ENCODE measurements at regions not wholly inside any gene's neighbourhood (a gene's known extent, or its start where the extent isn't known, plus 50 kb on each side); places are given as distances from the start of the nearest gene placed in this dataset.

DNA sequence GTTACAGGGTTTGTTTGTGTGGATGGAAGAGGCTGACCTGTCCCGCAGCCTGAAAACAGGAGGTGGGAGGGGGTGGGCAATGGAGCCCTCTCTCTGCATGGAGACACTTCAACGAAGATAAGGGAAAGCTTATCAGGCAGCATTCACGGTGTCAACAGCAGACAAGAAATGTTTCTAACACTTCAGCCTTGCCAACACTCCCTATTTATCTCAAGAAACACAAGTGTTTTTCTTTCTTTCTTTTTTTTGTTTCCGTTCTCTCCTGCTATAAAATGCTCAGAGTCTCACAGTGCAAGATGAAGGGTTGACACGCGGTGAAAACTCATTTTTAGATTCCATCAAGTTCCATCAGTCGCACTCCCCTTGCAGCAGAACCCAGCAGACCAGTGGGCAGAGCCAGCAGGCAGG, 594.4 kb downstream of the MATN1 start:
- H3K4me1 Mint-ChIP-seq (ENCODE audit: low read depth), result no peaks in the 10 kb centered on the region
- DNase-seq (ENCODE audit: low spot score), result no peak
- no peaks in the 10 kb centered on the region for H3K36me3 Mint-ChIP-seq (ENCODE audit: low read depth)
- H3K27ac Mint-ChIP-seq, result no peak overlapping the region
- H3K27me3 Mint-ChIP-seq (ENCODE audit: low read depth), result no peaks in the 10 kb centered on the region
- no peaks in the 10 kb centered on the region for H3K9me3 Mint-ChIP-seq
- H3K4me3 Mint-ChIP-seq, result no peak overlapping the region

DNA sequence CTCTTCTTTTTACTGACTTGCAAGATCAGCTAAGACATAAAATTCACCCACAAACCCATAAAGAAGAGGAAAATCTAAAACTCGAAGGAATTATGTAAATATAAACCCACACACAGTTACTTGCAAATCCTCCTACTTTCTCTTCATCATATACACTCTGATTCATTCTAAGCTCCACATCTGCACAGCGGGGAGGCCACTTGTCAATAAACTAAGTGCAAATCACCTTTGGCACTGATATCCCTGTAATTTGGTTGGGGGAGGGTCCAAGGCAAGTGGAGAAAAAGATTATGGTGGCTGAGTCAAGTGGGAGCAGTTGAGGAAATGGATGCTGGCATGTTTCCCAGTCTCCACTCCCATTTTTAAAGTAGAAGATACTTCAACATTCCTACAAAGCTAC, 596.5 kb downstream of the MATN1 start:
- no peaks in the 10 kb centered on the region for H3K27me3 Mint-ChIP-seq (ENCODE audit: low read depth)

DNA sequence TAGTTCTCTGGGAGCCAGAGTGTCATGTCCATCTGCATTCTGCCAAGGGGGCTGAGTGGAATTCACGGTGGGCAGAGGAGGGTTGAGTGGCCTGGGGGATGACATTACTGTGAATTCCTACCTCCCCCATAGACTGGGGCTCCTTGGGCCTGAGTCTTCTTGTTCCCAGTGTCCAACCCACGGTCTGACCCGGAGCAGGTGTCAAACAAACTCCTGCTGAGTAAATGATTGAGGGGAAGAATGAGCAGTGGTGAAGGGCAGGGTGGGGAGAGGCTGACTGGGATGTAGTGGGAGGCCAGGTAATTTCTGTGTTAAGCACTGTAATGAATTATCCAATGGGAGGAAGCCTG, 597.6 kb downstream of the MATN1 start:
- Mint-ChIP-seq H3K27me3 (ENCODE audit: low read depth) (no peaks in the 10 kb centered on the region), H3K27ac (no peak overlapping the region), H3K9me3 (no peaks in the 10 kb centered on the region), H3K4me3 (no peak overlapping the region), H3K4me1 (ENCODE audit: low read depth) (no peaks in the 10 kb centered on the region), H3K36me3 (ENCODE audit: low read depth) (no peaks in the 10 kb centered on the region)
- no peak for DNase-seq (ENCODE audit: low spot score)

More for the DNA sequence above, 596.5 kb downstream of the MATN1 start:
- Mint-ChIP-seq H3K4me1 (ENCODE audit: low read depth) (no peaks in the 10 kb centered on the region), H3K9me3 (no peaks in the 10 kb centered on the region), H3K4me3 (no peak overlapping the region), H3K27ac (no peak overlapping the region), H3K36me3 (ENCODE audit: low read depth) (no peaks in the 10 kb centered on the region)
- no peak for DNase-seq (ENCODE audit: low spot score)

DNA sequence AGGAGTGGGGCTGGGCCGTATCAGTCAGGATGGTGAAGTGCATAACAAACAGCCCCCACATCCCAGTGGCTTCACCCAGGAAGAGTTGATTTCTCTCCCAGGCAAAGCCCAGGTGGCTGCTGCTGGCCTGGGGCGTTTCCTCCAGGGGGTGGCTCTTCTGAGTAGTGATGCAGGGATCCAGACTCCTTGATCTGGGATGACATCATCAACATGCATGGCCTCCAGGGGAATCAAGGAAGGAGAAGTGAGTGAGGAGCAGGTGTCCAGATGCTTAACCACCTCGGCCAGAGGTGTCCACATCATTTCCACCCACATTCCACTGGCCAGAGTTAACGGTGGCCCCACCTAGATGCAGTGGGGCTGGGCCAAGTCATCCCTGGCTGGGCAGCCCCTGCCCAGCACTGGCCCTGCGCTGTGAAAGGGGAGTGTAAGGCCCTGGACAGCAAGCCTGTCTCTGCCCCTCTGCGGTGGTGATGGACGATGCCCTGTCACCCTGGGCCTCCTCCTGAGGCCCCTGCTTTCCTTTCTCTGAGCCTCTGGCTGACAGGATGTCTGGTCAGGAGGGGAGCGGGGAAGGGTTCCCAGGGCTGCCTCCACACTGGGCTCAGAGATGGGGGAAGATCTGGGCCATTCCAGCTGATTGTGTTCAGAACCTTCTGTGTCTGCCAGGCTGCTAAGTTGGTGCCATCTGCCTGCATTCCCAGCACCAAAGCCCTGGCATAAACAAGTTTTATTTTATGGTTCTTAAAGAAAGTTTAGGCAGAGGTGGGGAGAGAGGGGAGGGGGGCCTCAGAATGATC, 598.2 kb downstream of the MATN1 start:
- no peaks in the 10 kb centered on the region for H3K27me3 Mint-ChIP-seq (ENCODE audit: low read depth)

DNA sequence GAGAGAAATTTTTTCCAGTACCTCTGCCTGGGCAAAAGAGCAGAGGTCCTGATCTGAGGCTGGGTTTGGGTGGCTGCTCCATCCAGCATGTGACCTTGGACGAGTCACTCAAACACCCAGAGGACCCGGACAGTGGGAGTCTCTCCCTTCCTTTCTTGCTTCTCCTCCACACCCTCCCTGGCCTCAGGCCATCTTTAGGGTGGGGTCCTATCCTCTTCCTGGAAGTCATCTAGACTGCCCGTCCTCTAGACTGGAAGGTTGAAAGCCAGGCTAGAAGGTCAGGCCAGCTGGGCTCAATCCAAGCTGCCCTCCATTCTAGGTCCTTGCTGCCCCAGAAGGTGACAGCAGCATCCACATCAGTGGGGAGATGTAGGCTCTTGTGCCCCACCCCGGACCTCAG, 599.5 kb downstream of the MATN1 start:
- H3K27ac Mint-ChIP-seq, result no peak overlapping the region
- DNase-seq (ENCODE audit: low spot score), result no peak
- no peak overlapping the region for H3K4me3 Mint-ChIP-seq
- H3K9me3 Mint-ChIP-seq, result no peaks in the 10 kb centered on the region
- no peaks in the 10 kb centered on the region for H3K27me3 Mint-ChIP-seq (ENCODE audit: low read depth)
- no peaks in the 10 kb centered on the region for H3K36me3 Mint-ChIP-seq (ENCODE audit: low read depth)
- H3K4me1 Mint-ChIP-seq (ENCODE audit: low read depth), result no peaks in the 10 kb centered on the region

More for the DNA sequence above, 598.2 kb downstream of the MATN1 start:
- Mint-ChIP-seq H3K36me3 (ENCODE audit: low read depth) (no peaks in the 10 kb centered on the region), H3K9me3 (no peaks in the 10 kb centered on the region), H3K4me1 (ENCODE audit: low read depth) (no peaks in the 10 kb centered on the region), H3K27ac (no peak overlapping the region), H3K4me3 (no peak overlapping the region)
- DNase-seq (ENCODE audit: low spot score), result no peak

DNA sequence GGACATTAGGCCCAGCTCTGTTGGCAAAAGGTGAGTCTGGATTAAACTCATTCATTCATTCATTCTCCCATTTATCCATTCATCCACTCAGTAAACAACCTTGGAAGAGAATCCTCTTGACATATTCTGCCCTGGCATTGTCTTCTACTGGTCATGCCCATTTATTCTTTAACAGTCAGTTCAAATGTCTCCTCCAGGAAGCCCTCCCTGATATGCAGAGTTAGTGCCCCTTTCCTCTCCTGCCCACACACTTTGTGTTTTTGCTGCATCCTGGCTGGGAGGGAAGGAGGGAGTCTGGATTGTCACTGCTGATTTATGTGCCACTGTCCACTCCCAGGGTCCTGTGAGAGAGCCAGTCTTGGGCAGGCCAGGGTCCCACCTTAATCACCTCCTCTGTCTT, 600.3 kb downstream of the MATN1 start:
- no peak overlapping the region for H3K27ac Mint-ChIP-seq
- H3K9me3 Mint-ChIP-seq, result no peaks in the 10 kb centered on the region
- H3K4me1 Mint-ChIP-seq (ENCODE audit: low read depth), result no peaks in the 10 kb centered on the region
- no peaks in the 10 kb centered on the region for H3K27me3 Mint-ChIP-seq (ENCODE audit: low read depth)
- no peak overlapping the region for H3K4me3 Mint-ChIP-seq
- no peaks in the 10 kb centered on the region for H3K36me3 Mint-ChIP-seq (ENCODE audit: low read depth)
- DNase-seq (ENCODE audit: low spot score), result no peak

DNA sequence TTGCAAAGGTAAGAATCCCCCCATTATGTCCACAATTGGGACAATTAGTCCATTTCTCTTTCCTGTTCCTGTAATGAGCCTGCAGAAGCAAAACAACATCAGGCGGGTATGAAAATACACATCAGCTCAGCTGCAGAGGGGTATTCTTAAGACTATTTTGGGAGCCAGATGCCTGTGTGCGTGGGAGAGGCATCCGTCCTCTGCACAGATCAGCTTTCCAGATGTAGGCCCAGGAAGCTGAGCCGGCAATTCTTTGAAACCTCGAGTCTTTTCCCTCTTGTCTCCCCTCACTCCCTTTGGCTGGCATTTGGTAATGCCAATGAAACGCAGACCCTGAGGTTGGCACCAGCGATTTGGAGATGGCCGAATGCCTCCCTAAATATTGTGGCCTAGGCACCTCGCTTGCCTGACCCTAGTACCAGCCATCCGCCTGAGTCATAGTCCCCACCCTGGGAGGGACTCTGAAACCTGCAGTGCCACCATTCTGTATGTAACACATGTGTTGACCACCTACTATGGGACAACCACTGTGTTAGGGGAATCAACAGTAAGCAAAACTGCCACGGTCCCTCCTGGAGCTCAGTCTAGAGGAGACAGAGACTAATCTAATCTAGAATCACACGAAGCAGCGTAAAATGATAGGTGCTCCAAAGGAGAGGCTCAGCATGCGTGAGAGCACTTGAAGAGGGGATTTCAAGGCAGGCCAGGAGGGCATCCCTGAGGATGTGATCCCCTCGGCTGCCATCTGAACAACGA, 603.0 kb downstream of the MATN1 start:
- H3K9me3 Mint-ChIP-seq, result no peaks in the 10 kb centered on the region
- H3K4me3 Mint-ChIP-seq, result no peak overlapping the region
- H3K27ac Mint-ChIP-seq, result no peak overlapping the region

DNA sequence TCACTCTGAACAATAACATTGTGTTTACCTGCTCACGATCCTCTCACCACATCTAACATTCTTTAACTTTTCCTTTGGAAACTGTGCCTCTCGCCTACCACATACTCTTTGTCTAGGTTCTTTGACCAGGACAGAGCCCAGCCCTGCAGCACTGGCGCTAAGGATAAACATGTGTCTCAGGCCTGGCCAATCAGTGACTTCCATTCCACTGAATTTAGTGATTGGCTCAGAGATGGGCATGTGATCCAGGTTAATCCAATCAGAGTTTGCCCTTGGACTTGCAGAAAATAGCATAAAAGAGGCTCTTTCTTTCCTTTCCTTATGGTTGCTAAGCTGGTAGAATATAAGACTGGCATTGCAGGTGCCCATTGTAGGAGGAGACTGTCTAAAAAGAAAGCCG, 605.7 kb downstream of the MATN1 start:
- Mint-ChIP-seq H3K27me3 (ENCODE audit: low read depth) (no peaks in the 10 kb centered on the region), H3K4me3 (no peak overlapping the region), H3K4me1 (ENCODE audit: low read depth) (no peaks in the 10 kb centered on the region), H3K27ac (no peak overlapping the region), H3K36me3 (ENCODE audit: low read depth) (no peaks in the 10 kb centered on the region), H3K9me3 (no peaks in the 10 kb centered on the region)
- no peak for DNase-seq (ENCODE audit: low spot score)

More for the DNA sequence above, 603.0 kb downstream of the MATN1 start:
- DNase-seq (ENCODE audit: low spot score), result no peak
- no peaks in the 10 kb centered on the region for H3K27me3 Mint-ChIP-seq (ENCODE audit: low read depth)
- H3K4me1 Mint-ChIP-seq (ENCODE audit: low read depth), result no peaks in the 10 kb centered on the region
- no peaks in the 10 kb centered on the region for H3K36me3 Mint-ChIP-seq (ENCODE audit: low read depth)

DNA sequence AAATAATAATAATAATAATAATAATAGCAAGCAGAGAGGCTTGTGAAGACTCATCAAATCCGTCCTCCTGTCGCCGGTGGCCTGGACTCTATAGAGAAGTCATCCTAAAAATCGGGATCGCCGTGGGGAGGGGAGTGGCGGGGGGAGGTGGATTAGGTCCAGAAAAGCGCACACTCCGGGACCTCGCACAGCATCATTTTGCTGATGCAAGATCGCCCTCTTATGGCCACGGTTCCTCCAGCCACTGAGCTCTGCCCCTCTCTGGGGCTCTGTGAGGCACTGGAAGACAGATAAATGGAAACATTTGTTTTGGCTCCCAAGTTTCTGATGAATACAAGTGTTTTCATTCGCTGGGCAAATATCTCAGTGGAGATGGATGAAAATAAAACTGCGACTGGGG, 612.0 kb downstream of the MATN1 start:
- Mint-ChIP-seq H3K27ac (no peak overlapping the region), H3K27me3 (ENCODE audit: low read depth) (peaks cover 6% of the 10 kb centered on the region), H3K36me3 (ENCODE audit: low read depth) (no peaks in the 10 kb centered on the region), H3K9me3 (no peaks in the 10 kb centered on the region), H3K4me1 (ENCODE audit: low read depth) (no peaks in the 10 kb centered on the region), H3K4me3 (no peak overlapping the region)
- DNase-seq (ENCODE audit: low spot score), result no peak

DNA sequence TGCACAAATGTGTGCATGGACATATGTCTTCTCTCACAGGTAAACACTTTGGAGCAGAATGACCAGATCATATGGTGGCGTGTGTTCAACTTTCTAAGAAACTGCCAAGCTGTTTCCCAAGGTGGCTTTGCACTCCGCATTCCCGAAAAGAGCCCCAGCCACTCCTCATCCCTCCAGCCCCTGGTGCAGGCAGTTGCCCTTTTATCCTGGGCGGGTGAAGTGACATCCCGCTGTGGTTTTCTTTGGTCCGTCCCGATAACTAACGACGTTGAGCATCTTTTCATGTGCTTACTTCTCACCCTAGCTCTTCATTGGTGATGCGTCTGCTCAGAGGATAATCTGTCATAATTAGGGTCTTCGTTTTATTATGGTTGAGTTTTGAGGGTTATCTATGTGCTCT, 612.5 kb downstream of the MATN1 start:
- DNase-seq (ENCODE audit: low spot score), result no peak
- Mint-ChIP-seq H3K36me3 (ENCODE audit: low read depth) (no peaks in the 10 kb centered on the region), H3K27me3 (ENCODE audit: low read depth) (peaks cover 6% of the 10 kb centered on the region), H3K4me1 (ENCODE audit: low read depth) (no peaks in the 10 kb centered on the region), H3K4me3 (no peak overlapping the region), H3K9me3 (no peaks in the 10 kb centered on the region), H3K27ac (no peak overlapping the region)

DNA sequence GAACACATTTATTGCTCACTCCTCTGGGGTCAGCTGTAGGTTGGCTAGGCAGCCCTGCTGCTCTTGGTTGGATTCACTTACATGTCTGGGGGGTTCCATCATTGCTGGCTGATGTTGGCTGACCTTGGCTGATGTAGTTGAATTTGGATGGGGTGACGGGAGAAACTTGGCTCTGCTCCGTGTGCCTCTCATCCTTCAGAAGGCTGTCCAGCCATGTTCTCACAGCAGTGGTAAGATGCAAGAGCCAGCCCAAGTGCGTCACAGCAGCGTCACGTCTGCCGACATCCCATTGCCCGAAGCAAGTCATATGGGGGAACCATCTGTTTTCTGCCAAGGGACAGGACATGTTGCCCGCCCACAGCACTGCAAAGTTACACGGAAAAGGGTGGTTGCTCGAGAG, 613.5 kb downstream of the MATN1 start:
- Mint-ChIP-seq H3K4me1 (ENCODE audit: low read depth) (no peaks in the 10 kb centered on the region), H3K27me3 (ENCODE audit: low read depth) (peaks cover 6% of the 10 kb centered on the region), H3K9me3 (no peaks in the 10 kb centered on the region), H3K36me3 (ENCODE audit: low read depth) (no peaks in the 10 kb centered on the region), H3K27ac (no peak overlapping the region), H3K4me3 (no peak overlapping the region)
- no peak for DNase-seq (ENCODE audit: low spot score)

DNA sequence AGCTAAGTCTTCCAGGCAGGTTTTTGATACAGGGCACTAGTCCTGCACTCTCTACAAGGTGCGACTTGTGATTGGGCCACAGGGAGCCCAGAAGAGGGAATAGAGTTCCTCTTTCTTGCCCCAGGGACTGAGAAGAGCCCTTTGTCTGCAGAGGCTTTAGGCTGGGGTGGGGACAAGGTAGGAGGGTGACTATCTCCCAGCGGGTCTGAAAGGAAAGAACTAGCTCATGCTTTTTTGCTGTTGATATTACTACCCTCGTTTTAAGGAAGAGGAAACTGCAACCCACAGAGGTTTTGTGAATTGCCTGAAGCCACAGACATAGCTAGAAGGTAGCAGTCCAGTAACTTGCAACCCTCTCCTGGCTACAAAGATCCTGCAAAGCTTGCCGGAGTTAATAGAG, 615.2 kb downstream of the MATN1 start:
- H3K36me3 Mint-ChIP-seq (ENCODE audit: low read depth), result no peaks in the 10 kb centered on the region
- H3K9me3 Mint-ChIP-seq, result no peaks in the 10 kb centered on the region
- no peak overlapping the region for H3K27ac Mint-ChIP-seq
- H3K4me3 Mint-ChIP-seq, result no peak overlapping the region
- peaks cover 6% of the 10 kb centered on the region for H3K27me3 Mint-ChIP-seq (ENCODE audit: low read depth)
- H3K4me1 Mint-ChIP-seq (ENCODE audit: low read depth), result no peaks in the 10 kb centered on the region
- no peak for DNase-seq (ENCODE audit: low spot score)

DNA sequence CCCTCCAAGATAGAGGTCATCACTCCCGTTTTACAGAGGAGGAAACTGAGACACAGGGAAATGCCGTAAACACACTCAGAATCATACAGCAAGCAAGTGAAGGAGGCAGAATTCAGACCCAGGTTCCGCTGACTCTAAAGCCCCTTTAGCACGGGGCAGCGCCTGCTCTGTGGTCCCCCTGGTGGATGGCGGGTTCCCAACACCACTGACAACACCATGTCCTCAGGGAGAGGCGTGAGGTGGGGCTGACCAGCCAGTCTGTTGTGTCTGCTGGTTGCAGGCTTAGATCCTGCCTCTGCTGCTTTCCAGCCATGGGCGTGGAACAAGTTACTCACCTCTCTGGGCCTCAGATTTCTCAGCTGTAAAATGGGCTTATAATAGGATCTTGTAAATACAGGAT, 617.3 kb downstream of the MATN1 start:
- H3K27me3 Mint-ChIP-seq (ENCODE audit: low read depth), result peaks cover 6% of the 10 kb centered on the region
- no peaks in the 10 kb centered on the region for H3K9me3 Mint-ChIP-seq
- DNase-seq (ENCODE audit: low spot score), result no peak
- no peak overlapping the region for H3K4me3 Mint-ChIP-seq
- no peak overlapping the region for H3K27ac Mint-ChIP-seq
- no peaks in the 10 kb centered on the region for H3K4me1 Mint-ChIP-seq (ENCODE audit: low read depth)
- H3K36me3 Mint-ChIP-seq (ENCODE audit: low read depth), result no peaks in the 10 kb centered on the region

DNA sequence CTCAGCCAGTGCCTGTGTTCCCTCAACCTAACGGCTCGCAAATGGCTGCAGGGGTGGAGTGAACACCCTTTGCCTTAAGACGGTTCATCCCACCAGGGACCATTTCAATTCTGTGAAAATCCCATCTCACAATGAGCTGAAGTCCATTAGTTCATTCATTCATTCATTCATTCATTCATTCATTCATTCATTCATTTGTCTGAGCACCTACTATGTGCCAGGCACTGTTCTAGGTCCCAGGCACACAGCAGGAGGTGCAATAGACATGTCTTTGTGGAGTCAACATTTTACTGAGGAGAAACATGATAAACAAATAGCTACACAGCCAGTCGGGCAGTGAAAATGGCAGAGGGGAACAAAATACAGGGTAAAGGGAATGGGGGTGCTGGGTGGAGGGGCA, 618.8 kb downstream of the MATN1 start:
- Mint-ChIP-seq H3K27me3 (ENCODE audit: low read depth) (peaks cover 3% of the 10 kb centered on the region), H3K4me1 (ENCODE audit: low read depth) (no peaks in the 10 kb centered on the region), H3K4me3 (no peak overlapping the region)

More for the DNA sequence above, 618.8 kb downstream of the MATN1 start:
- DNase-seq (ENCODE audit: low spot score), result no peak
- Mint-ChIP-seq H3K9me3 (no peaks in the 10 kb centered on the region), H3K36me3 (ENCODE audit: low read depth) (no peaks in the 10 kb centered on the region), H3K27ac (no peak overlapping the region)
